ENCODE measurements at regions not wholly inside any gene's neighbourhood (a gene's known extent, or its start where the extent isn't known, plus 50 kb on each side); places are given as distances from the start of the nearest gene placed in this dataset.
A peak's percentile ranks its signal among the peaks of the same experiment; 100 is the strongest.

DNA sequence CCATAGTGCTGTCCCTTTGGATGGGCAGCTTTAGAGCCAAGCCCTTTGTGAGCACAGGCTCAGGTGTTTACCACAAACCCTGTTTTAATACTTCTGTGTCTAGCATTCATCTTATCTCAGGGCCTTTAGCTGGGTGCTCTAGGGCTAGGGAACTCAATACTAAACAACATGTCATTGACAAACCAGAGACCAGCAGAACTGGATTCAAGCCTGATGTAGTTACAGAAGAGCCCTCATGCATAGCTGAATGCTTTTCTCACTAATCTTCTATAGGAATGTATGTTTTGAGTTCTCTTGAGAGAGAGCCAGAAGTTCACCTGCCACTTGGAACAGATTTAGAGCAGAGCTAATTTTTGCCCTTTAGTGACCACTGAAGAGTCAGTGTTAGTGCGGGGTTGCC, 142.6 kb downstream of the DCK start:
- H3K9me3 Mint-ChIP-seq: peaks cover 3% of the 10 kb centered on the region
- H3K4me1 Mint-ChIP-seq: peaks cover under 1% of the 10 kb centered on the region
- no peaks in the 10 kb centered on the region for H3K36me3 Mint-ChIP-seq
- no peak overlapping the region for H3K4me3 Mint-ChIP-seq
- ATAC-seq (no peak), DNase-seq (ENCODE audit: low spot score in 2 of 2) (no peak)
- H3K27ac Mint-ChIP-seq: no peak overlapping the region

DNA sequence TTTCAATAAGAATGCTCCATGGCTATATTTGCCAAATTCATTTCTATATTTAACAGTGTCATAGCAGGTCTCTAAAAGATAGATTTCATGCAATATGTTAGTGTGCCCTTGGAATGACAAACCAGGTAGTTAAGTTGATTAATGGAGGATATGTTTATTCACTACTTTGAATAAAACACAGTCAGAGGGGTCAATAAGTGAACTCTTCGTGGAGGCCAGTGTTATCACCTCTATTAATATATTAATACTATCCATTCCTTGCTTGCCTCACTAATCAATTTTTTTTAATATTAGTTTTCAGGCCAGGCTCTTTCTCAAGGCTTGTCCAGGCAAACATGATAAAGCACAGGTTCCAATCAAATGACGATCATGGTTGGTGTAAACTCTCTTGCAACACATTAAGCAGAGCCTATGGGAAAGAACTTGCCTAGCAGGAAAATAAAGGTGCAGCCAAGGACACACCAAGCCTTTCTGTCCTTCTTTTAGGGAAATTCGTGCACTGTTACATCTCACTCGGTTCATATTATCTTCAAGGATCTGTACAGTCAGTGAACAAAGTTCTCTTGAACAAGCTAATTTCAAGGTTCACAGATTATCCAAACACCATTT, 144.7 kb downstream of the DCK start:
- Mint-ChIP-seq H3K9me3 (peaks cover 3% of the 10 kb centered on the region), H3K4me1 (peaks cover 7% of the 10 kb centered on the region), H3K4me3 (no peak overlapping the region), H3K36me3 (no peaks in the 10 kb centered on the region), H3K27ac (no peak overlapping the region)
- DNase-seq (ENCODE audit: low spot score in 2 of 2): no peak
- no peak for ATAC-seq

DNA sequence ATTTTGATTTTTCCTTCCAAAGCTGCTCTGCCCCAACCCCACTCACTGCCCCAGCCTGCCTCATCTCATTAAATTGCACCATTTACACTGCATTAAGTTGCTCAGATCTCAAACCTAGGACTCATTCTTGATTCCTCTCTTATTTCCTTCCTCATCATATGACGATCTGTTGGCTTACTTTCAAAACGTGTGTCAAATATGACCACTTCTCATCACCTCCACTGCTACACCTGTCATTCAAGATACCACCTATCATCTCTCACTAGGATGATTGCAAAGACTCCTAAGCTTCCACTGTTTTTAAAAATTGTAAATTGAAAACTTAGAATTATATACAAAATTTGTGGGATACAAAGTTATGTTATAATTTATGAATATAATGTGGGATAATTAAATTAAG, 147.1 kb downstream of the DCK start:
- no peak for DNase-seq (ENCODE audit: low spot score in 2 of 2)
- no peak overlapping the region for H3K27ac Mint-ChIP-seq
- no peak for ATAC-seq
- H3K4me3 Mint-ChIP-seq: no peak overlapping the region
- peaks cover 7% of the 10 kb centered on the region for H3K4me1 Mint-ChIP-seq
- peaks cover 3% of the 10 kb centered on the region for H3K9me3 Mint-ChIP-seq
- no peaks in the 10 kb centered on the region for H3K36me3 Mint-ChIP-seq

DNA sequence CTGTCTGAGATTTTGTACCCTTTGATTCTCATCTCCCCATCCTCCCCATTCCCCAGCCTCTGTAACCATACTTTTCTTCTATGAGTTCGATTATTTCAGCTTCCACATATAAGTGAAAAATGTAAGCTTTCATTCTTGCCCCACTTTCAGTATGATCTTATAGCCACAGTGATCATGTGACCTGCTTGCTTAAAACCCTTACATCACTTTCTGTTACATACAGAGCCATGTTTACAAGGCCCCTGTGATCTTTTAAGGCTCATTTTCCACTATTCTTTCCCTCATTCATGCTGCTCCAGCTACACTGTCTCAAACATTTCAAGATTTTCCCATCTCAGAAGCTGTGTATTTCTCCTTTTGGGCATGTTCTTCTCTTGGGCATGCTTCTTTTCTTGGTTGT, 147.7 kb downstream of the DCK start:
- H3K4me1 Mint-ChIP-seq: peaks cover 7% of the 10 kb centered on the region
- H3K4me3 Mint-ChIP-seq: no peak overlapping the region
- DNase-seq (ENCODE audit: low spot score in 2 of 2) (no peak), ATAC-seq (peak; percentile 80)
- H3K9me3 Mint-ChIP-seq: peaks cover 3% of the 10 kb centered on the region
- no peaks in the 10 kb centered on the region for H3K36me3 Mint-ChIP-seq
- H3K27ac Mint-ChIP-seq: peak overlapping the region; percentile 36

DNA sequence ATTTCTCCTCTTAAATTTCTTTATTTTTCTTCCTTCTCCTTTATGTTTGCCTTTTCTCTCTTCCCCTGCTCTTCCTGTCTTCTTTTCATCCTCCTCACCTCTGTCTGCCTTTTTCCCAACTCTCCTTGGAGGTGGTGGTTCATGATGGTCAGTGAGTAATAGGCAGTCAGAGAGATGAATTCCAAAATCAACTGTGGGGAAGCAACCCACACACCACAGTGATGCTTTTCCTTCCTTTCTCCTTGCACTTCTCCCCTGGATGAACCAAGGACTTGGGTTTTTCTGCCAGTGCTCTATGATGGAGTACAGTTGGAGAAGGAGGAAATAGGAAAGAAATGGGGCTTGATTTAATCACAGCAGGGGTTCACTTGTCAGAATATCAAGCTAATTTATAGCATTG, 153.8 kb downstream of the DCK start:
- H3K4me3 Mint-ChIP-seq: no peak overlapping the region
- no peak for DNase-seq (ENCODE audit: low spot score in 2 of 2)
- no peaks in the 10 kb centered on the region for H3K36me3 Mint-ChIP-seq
- H3K4me1 Mint-ChIP-seq: no peaks in the 10 kb centered on the region
- peaks cover 5% of the 10 kb centered on the region for H3K9me3 Mint-ChIP-seq
- no peak overlapping the region for H3K27ac Mint-ChIP-seq
- no peak for ATAC-seq

DNA sequence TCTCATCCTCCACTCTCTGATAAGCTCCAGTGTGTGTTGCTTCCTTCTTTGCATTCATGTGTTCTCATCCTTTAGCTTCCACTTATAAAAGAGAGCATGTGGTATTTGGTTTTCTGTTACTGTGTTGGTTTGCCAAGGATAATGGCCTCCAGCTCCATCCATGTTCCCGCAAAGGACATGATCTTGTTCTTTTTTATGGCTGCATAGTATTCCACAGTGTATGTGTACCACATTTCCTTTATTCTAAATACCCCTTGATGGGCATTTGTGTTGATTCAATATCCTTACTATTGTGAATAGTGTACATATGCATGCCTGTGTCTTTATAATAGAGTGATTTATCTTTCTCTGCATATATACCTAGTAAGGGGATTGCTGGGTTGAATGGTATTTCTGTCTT, 155.1 kb downstream of the DCK start:
- no peak for ATAC-seq
- Mint-ChIP-seq H3K36me3 (no peaks in the 10 kb centered on the region), H3K4me1 (no peaks in the 10 kb centered on the region)

DNA sequence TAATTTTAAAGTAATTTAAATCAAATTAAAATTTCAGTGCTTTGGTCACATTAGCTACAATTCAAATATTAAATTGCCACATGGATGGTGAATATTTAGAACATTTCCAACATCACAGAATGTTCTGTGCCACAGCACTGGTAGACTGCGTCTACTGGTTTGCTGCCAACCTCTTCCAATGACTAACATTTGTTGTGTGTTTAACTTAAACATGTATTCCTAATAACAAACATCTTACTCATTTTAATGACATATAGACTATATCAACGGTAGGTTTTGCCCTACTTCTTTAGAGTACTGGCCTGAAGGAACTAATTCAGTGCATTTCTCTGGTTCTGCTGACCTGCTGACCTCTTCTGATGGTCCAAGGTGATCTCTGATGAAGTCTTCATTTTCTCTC, 157.6 kb downstream of the DCK start:
- Mint-ChIP-seq H3K36me3 (no peaks in the 10 kb centered on the region), H3K27ac (no peak overlapping the region), H3K4me1 (no peaks in the 10 kb centered on the region), H3K4me3 (no peak overlapping the region), H3K9me3 (peaks cover 5% of the 10 kb centered on the region)
- DNase-seq (ENCODE audit: low spot score in 2 of 2): no peak
- no peak for ATAC-seq

More for the DNA sequence above, 155.1 kb downstream of the DCK start:
- Mint-ChIP-seq H3K4me3 (no peak overlapping the region), H3K27ac (no peak overlapping the region), H3K9me3 (peaks cover 5% of the 10 kb centered on the region)
- no peak for DNase-seq (ENCODE audit: low spot score in 2 of 2)

DNA sequence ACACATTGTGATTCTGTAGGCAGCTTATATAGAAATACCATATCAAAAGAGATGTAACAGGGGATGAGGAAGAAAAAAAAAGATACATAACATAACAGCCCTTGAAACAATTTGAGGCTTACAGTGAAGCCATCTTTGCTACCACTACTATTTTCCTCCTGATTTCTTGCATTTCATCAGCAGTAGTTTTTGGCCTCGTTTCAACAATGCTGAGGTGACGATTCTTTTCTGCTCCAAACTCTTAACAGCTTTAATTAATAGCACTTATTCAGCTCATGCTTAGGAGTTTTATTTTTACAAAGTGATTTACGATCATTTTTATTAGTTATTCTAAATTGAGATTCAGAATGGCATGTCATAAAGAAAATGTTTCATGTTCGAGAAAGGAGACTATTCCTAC, 163.2 kb downstream of the DCK start:
- Mint-ChIP-seq H3K4me3 (no peak overlapping the region), H3K27ac (no peak overlapping the region), H3K4me1 (no peaks in the 10 kb centered on the region), H3K36me3 (no peaks in the 10 kb centered on the region), H3K9me3 (no peaks in the 10 kb centered on the region)
- DNase-seq (ENCODE audit: low spot score in 2 of 2) (no peak), ATAC-seq (no peak)

DNA sequence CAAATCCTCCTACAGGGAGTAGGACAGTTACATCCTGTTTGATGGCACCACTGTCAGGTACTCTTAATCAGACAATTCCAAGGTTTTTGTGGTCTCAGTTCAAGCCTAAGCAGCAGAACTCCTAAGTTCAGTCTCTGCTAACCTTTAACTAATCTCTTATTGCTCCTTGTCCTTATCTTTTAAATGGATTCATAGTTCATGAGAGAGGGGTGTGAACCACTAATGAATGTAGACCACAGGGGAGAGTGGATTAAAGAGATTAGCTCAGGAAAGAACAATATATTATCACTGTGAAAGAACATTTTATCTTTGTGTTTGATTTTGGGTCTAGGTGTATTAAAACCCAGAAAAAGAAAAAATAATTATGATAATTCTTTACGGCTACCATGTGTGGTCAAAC, 168.9 kb downstream of the DCK start:
- no peak overlapping the region for H3K27ac Mint-ChIP-seq
- H3K36me3 Mint-ChIP-seq: no peaks in the 10 kb centered on the region
- H3K4me3 Mint-ChIP-seq: no peak overlapping the region
- no peak for ATAC-seq
- H3K9me3 Mint-ChIP-seq: no peaks in the 10 kb centered on the region
- H3K4me1 Mint-ChIP-seq: no peaks in the 10 kb centered on the region
- no peak for DNase-seq (ENCODE audit: low spot score in 2 of 2)

DNA sequence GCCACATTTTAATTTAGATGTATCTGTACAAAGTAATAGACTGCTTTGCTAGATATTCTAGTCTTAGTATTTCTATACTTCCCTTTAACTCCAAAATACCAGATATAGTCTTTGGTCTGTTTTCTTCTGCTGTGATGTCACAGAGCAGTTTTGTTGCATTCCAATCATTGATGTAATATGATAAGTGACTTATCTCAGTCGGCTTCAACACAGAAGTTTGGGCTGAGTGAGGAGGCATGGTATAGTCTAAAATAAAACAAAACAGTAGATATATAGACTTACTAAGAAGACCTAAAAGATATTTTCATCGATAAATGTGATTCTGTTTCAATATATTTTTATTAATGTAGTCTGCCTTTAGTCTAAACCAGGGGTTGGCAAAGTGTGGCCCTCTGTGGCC, 169.9 kb downstream of the DCK start:
- Mint-ChIP-seq H3K4me1 (no peaks in the 10 kb centered on the region), H3K27ac (no peak overlapping the region), H3K9me3 (no peaks in the 10 kb centered on the region), H3K36me3 (no peaks in the 10 kb centered on the region), H3K4me3 (no peak overlapping the region)
- DNase-seq (ENCODE audit: low spot score in 2 of 2): no peak
- no peak for ATAC-seq

DNA sequence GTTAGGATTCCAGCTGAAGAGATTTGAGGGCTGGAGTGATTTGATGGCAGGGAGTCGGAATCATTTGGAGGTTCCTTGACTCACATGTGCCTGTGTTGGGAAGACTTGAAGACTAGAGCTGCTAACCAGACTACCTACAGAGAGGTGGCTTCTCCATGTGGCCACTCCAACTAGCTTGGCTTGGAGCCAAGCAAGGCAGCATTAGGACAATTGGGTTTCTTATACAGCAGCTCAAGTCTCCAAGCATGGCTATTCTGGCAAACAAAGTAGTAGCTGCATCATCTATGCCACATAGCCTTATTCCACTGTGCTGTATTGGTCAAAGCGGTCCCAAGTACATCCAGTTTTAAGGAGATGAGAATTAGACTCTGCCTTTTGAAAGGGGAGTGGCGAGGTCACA, 171.7 kb upstream of the SLC4A4 start:
- H3K4me3 Mint-ChIP-seq: no peak overlapping the region
- no peak for DNase-seq (ENCODE audit: low spot score in 2 of 2)
- no peak for ATAC-seq
- H3K27ac Mint-ChIP-seq: no peak overlapping the region
- no peaks in the 10 kb centered on the region for H3K9me3 Mint-ChIP-seq
- H3K36me3 Mint-ChIP-seq: no peaks in the 10 kb centered on the region
- H3K4me1 Mint-ChIP-seq: no peaks in the 10 kb centered on the region

DNA sequence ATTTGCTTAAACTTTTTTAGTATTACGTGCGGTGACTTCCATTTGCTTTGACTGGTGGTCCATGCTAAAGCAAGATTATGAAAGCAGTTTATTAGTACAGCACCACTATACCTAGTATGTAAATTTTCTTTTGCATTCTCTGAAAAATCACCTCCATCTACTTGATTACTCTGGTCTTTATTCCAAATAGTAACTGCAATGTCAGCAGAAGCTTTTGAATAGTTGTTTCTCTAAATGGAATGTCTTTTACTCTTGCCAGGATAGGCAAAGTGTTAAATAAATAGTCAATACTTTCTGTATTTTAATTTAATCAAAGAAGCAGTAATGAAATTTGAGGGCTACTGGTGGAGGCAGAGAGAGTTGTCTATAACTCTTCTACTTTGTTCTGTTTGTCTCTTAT, 167.2 kb upstream of the SLC4A4 start:
- Mint-ChIP-seq H3K9me3 (no peaks in the 10 kb centered on the region), H3K4me1 (no peaks in the 10 kb centered on the region), H3K27ac (no peak overlapping the region), H3K36me3 (no peaks in the 10 kb centered on the region), H3K4me3 (no peak overlapping the region)
- no peak for ATAC-seq
- DNase-seq (ENCODE audit: low spot score in 2 of 2): no peak

DNA sequence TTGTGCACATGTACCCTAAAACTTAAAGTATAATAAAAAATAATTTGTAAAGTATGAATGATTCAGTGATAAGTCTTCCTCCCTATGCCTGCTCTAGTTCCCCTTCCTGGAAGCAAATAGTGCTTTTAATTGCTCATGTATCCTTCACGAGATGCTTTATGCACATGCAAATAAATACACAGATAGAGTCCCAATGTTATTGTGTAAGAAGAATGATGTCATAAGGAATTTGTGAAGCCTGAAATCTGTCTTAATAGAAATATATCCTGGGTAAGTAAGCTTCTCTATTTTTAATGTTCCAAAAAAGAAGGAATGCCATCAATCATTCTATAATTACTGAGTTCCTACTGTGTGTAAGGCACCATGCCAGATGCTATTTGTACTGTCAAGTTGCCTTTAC, 157.5 kb upstream of the SLC4A4 start:
- no peak for ATAC-seq
- Mint-ChIP-seq H3K4me3 (no peak overlapping the region), H3K36me3 (no peaks in the 10 kb centered on the region), H3K4me1 (peaks cover 8% of the 10 kb centered on the region), H3K27ac (no peak overlapping the region), H3K9me3 (no peaks in the 10 kb centered on the region)
- no peak for DNase-seq (ENCODE audit: low spot score in 2 of 2)

DNA sequence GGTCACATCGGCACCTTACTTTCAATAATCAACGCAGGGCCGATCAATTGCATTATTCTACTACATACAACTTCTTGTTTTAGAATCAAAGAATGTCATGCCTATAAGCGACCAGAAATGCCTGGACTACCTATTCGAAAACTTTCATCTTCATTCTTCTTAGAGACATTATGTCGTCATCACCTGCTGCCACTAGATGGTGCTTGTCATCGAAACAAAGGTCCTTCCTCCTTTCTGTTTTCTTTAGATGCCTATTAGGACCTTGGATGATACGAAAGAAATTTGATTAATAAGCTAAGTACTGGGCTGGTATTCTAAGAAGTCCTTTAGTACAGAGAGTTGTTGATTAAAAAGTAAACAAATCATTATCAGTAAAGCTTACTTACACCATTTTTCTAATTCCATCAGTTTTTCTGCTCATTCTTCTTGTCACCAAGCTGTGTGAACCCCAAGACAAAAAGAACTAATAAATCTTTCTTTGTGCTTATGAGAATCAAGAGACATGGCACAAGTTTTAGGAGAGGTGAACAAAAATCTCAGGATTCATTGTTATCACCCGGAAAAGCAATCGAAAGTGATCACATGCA, 154.5 kb upstream of the SLC4A4 start:
- Mint-ChIP-seq H3K4me3 (no peak overlapping the region), H3K9me3 (no peaks in the 10 kb centered on the region), H3K4me1 (peaks cover 23% of the 10 kb centered on the region), H3K36me3 (no peaks in the 10 kb centered on the region), H3K27ac (no peak overlapping the region)
- no peak for ATAC-seq
- peak; percentile 7 to 52 for DNase-seq (ENCODE audit: low spot score in 2 of 2)

DNA sequence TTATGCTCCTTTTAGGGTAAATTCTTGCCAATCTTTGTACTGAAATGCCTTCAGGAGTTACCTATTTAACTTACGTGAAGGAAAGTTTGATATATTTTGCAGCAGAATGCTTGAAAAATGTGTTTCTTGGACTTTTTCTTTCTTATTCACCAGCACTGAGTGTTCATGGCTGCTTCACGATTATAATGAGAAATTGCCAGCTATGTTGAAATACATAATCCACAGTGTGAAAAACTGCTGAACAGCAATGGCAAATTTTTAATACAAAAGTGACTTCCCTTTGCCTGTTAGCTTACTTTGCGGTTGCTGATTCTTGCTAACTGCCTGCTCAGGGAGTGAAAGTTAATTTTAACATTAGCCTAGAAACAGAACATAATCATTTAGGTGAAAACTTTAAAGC, 153.8 kb upstream of the SLC4A4 start:
- no peak overlapping the region for H3K27ac Mint-ChIP-seq
- no peak for DNase-seq (ENCODE audit: low spot score in 2 of 2)
- H3K4me3 Mint-ChIP-seq: no peak overlapping the region
- no peaks in the 10 kb centered on the region for H3K36me3 Mint-ChIP-seq
- H3K9me3 Mint-ChIP-seq: no peaks in the 10 kb centered on the region
- ATAC-seq: no peak
- H3K4me1 Mint-ChIP-seq: peaks cover 23% of the 10 kb centered on the region

DNA sequence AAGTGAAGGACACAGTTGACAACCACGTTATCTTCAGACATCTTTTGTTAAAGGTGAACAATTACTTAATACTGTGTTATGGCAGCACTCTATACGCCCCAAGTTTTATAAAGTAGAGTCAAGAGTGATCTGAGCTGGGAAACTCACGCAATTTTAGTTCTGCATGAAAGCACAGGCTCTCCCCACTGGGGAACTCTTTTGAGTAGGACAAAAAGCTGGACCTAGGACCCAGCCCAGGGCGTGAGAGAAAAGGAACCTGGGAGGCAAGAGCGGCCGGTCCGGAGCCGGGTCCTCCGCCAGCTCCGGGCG, 152.6 kb upstream of the SLC4A4 start:
- Mint-ChIP-seq H3K4me3 (peak overlapping the region; percentile 66), H3K27ac (peak overlapping the region; percentile 76), H3K4me1 (peaks cover 33% of the 10 kb centered on the region), H3K36me3 (no peaks in the 10 kb centered on the region), H3K9me3 (no peaks in the 10 kb centered on the region)
- ATAC-seq (no peak), DNase-seq (ENCODE audit: low spot score in 2 of 2) (no peak)

Measured in stimulated activated effector memory CD8-positive, alpha-beta T cell treated with anti-CD3 and anti-CD28 coated beads, Interleukin-12 subunit alpha, Interleukin-12 subunit beta, amount 100 ng/mL, for 72 hours (primary cell).